ENCODE measurements at regions not wholly inside any gene's neighbourhood (a gene's known extent, or its start where the extent isn't known, plus 50 kb on each side); places are given as distances from the start of the nearest gene placed in this dataset.

GRCh38 chr10:60572511-60573194 lies 183.0 kb upstream of the ANK3 start:
- peak overlapping the region; percentile 42 for H3K27ac Mint-ChIP-seq
- Histone ChIP-seq H3K4me2 (peak overlapping the region; percentile 41), H3K27ac (ENCODE audit: low read depth) (0 out of 2 replicates have a peak overlapping the region, but pooled peaks have one; percentile 13), H3K4me1 (ENCODE audit: insufficient read depth) (peaks cover 47% of the 10 kb centered on the region), H3K27me3 (ENCODE audit: insufficient read depth) (no peaks in the 10 kb centered on the region), H3F3A (replicated peaks; ENCODE audit: low read depth) (no peaks in the 10 kb centered on the region), H4K20me1 (replicated peaks; ENCODE audit: insufficient read depth) (no peaks in the 10 kb centered on the region), H3K36me3 (ENCODE audit: insufficient read depth) (no peaks in the 10 kb centered on the region; the same call in 1 of the 2 replicates), H3K79me2 (replicated peaks; ENCODE audit: insufficient read depth) (no peaks in the 10 kb centered on the region), H3K4me3 (peak overlapping the region; percentile 15), H2AFZ (no peak overlapping the region), H3K9me2 (ENCODE audit: insufficient read depth) (no peaks in the 10 kb centered on the region)
- peak overlapping the region; percentile 66 for H3K4me3 Mint-ChIP-seq
- TF ChIP-seq CREB1 (CRISPR knock-in tag; IDR thresholded peaks at IDR 0.05; ENCODE audit: low read depth) (no peak), CTCF (conservative IDR thresholded peaks at IDR 0.05; ENCODE audit: low read depth in 2 of 2) (no peak), ZNF462 (CRISPR knock-in tag; IDR thresholded peaks at IDR 0.05) (no peak), ZNF331 (CRISPR knock-in tag; IDR thresholded peaks at IDR 0.05; ENCODE audit: low read depth) (no peak)
- ATAC-seq (peak; percentile 89), DNase-seq (ENCODE audit: low spot score) (peak; percentile 74)
- no peaks in the 10 kb centered on the region for H3K27me3 Mint-ChIP-seq (ENCODE audit: insufficient read depth, low read depth, poor library complexity)
- H3K9me3 Mint-ChIP-seq = peaks cover 9% of the 10 kb centered on the region
- H3K36me3 Mint-ChIP-seq (ENCODE audit: low read depth) = peaks cover 13% of the 10 kb centered on the region
- peaks cover 52% of the 10 kb centered on the region for H3K4me1 Mint-ChIP-seq

Measured in GM23338 (cell line).